ENCODE measurements at regions not wholly inside any gene's neighbourhood (a gene's known extent, or its start where the extent isn't known, plus 50 kb on each side); places are given as distances from the start of the nearest gene placed in this dataset.

DNA sequence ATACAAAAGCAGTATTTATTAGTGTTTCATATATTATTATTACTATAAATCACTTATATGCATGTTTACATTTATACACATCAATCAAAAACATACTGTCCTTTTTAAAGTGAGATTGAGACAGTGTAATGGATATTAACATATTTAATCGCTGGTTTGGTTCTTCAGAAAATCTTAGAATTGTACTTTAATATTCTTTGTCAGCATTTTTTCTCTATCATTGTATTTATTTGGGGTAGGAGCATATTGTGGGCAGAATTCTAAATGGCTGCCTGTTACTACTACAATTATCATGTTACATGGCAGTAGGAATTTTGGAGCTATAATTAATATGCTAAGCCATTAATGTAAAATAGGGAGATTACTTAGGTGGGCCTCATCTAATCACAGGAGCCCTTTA is 722.6 kb downstream of the TLR4 start:
- Histone ChIP-seq H3K9ac (ENCODE audit: extremely low read depth, insufficient read length, low read length) (no peak overlapping the region), H2BK12ac (ENCODE audit: insufficient read length, low read depth, low read length) (no peak overlapping the region), H3K23me2 (ENCODE audit: insufficient read length, low read depth, low read length, poor library complexity, severe bottlenecking) (no peaks in the 10 kb centered on the region), H3K27ac (ENCODE audit: insufficient read length, low read depth, low read length) (no peak overlapping the region), H2AFZ (ENCODE audit: low read length) (no peak overlapping the region), H2AK5ac (ENCODE audit: insufficient read length, low read length) (no peak overlapping the region), H3K4ac (ENCODE audit: low read depth, low read length) (no peak overlapping the region), H3K79me2 (ENCODE audit: insufficient read depth, low read length) (no peaks in the 10 kb centered on the region), H2BK5ac (ENCODE audit: insufficient read length, low read length) (no peak overlapping the region), H4K20me1 (ENCODE audit: control insufficient read depth, insufficient read depth, insufficient read length) (no peaks in the 10 kb centered on the region), H2BK15ac (ENCODE audit: low read depth, low read length) (no peak overlapping the region), H3K23ac (ENCODE audit: insufficient read length, low read depth, low read length) (no peak overlapping the region), H3K4me2 (ENCODE audit: insufficient read depth, insufficient read length, low read length) (no peak overlapping the region), H4K91ac (ENCODE audit: insufficient read length, low read depth, low read length) (no peak overlapping the region), H4K8ac (replicated peaks; ENCODE audit: insufficient read length, low read depth, low read length) (no peak overlapping the region), H3T11ph (ENCODE audit: low read length) (no peak overlapping the region), H3K27me3 (ENCODE audit: insufficient read depth, low read length) (no peaks in the 10 kb centered on the region), H3K18ac (ENCODE audit: insufficient read length, low read depth, low read length) (no peak overlapping the region), H2BK20ac (ENCODE audit: low read depth, low read length, poor library complexity, severe bottlenecking) (no peak overlapping the region), H3K4me1 (ENCODE audit: insufficient read depth, low read length) (no peaks in the 10 kb centered on the region), H4K5ac (ENCODE audit: insufficient read length, low read depth, low read length) (no peak overlapping the region), H3K14ac (ENCODE audit: insufficient read depth, low read length) (no peak overlapping the region), H2BK120ac (ENCODE audit: low read depth, low read length, poor library complexity, severe bottlenecking) (no peak overlapping the region), H3K56ac (ENCODE audit: insufficient read length, low read depth, low read length) (no peak overlapping the region), H3K9me3 (ENCODE audit: control insufficient read depth, low read depth, low read length) (no peaks in the 10 kb centered on the region), H3K79me1 (ENCODE audit: insufficient read depth, low read depth, low read length, poor library complexity, severe bottlenecking) (no peaks in the 10 kb centered on the region)
- Mint-ChIP-seq H3K4me1 (no peaks in the 10 kb centered on the region), H3K27ac (no peak overlapping the region), H3K4me3 (no peak overlapping the region), H3K9me3 (no peaks in the 10 kb centered on the region), H3K36me3 (ENCODE audit: insufficient read depth in 1 of 3, low read depth in 3 of 3) (no peaks in the 10 kb centered on the region), H3K27me3 (ENCODE audit: low read depth) (no peaks in the 10 kb centered on the region)
- TF ChIP-seq, protein P1, sequence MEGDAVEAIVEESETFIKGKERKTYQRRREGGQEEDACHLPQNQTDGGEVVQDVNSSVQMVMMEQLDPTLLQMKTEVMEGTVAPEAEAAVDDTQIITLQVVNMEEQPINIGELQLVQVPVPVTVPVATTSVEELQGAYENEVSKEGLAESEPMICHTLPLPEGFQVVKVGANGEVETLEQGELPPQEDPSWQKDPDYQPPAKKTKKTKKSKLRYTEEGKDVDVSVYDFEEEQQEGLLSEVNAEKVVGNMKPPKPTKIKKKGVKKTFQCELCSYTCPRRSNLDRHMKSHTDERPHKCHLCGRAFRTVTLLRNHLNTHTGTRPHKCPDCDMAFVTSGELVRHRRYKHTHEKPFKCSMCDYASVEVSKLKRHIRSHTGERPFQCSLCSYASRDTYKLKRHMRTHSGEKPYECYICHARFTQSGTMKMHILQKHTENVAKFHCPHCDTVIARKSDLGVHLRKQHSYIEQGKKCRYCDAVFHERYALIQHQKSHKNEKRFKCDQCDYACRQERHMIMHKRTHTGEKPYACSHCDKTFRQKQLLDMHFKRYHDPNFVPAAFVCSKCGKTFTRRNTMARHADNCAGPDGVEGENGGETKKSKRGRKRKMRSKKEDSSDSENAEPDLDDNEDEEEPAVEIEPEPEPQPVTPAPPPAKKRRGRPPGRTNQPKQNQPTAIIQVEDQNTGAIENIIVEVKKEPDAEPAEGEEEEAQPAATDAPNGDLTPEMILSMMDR (conservative IDR thresholded peaks at IDR 0.05): no peak
- WGBS (ENCODE audit: extremely low coverage, insufficient read length, low lambda C conversion rate): no CpG with 5 or more reads among the region's 1 CpG
- no peak for DNase-seq

All from H9 (cell line).